CD1c-positive myeloid dendritic cell (primary cell): ENCODE measurements at regions not wholly inside any gene's neighbourhood (a gene's known extent, or its start where the extent isn't known, plus 50 kb on each side); places are given as distances from the start of the nearest gene placed in this dataset.

Experiments
- DNase-seq: peaks from one replicate; pipeline ENCODE4 v3.0.0-alpha.2; 2016; ENCODE audit errors: extremely low spot score

GRCh38 chr1:217373761-217374701, 256.9 kb downstream of the GPATCH2 start:
- no peak for DNase-seq

GRCh38 chr1:217372049-217372970, 258.6 kb downstream of the GPATCH2 start:
- DNase-seq, result no peak

GRCh38 chr1:217370757-217371156, 260.1 kb downstream of the GPATCH2 start:
- DNase-seq, result no peak

- DNase-seq, result no peak
Measured at GRCh38 chr1:217369996-217370551, 260.8 kb downstream of the GPATCH2 start.

- no peak for DNase-seq
Measured at GRCh38 chr1:217369271-217369981, 261.5 kb downstream of the GPATCH2 start.

- DNase-seq, result no peak
Measured at GRCh38 chr1:217364220-217364619, 266.7 kb downstream of the GPATCH2 start.

- no peak for DNase-seq
Measured at GRCh38 chr1:217363319-217363718, 267.6 kb downstream of the GPATCH2 start.

GRCh38 chr1:217360510-217360909, 270.4 kb downstream of the GPATCH2 start:
- DNase-seq, result no peak

GRCh38 chr1:217354895-217355294, 276.0 kb downstream of the GPATCH2 start:
- no peak for DNase-seq

- no peak for DNase-seq
Measured at GRCh38 chr1:217348960-217349664, 281.8 kb downstream of the GPATCH2 start.

GRCh38 chr1:217344712-217345111, 286.2 kb downstream of the GPATCH2 start:
- DNase-seq, result no peak

GRCh38 chr1:217343907-217344306, 287.0 kb downstream of the GPATCH2 start:
- DNase-seq, result no peak

GRCh38 chr1:217342105-217342504, 288.8 kb downstream of the GPATCH2 start:
- DNase-seq, result no peak

- no peak for DNase-seq
Measured at GRCh38 chr1:217336724-217337123, 294.2 kb downstream of the GPATCH2 start.

GRCh38 chr1:217333939-217334338, 297.0 kb downstream of the GPATCH2 start:
- DNase-seq, result no peak

GRCh38 chr1:217332431-217333065, 298.3 kb downstream of the GPATCH2 start:
- DNase-seq, result no peak

GRCh38 chr1:217331698-217332097, 299.2 kb downstream of the GPATCH2 start:
- DNase-seq, result no peak

- DNase-seq, result no peak
Measured at GRCh38 chr1:217327901-217328300, 303.0 kb downstream of the GPATCH2 start.

GRCh38 chr1:217322834-217323233, 308.1 kb downstream of the GPATCH2 start:
- peak; percentile 3 for DNase-seq

- no peak for DNase-seq
Measured at GRCh38 chr1:217315346-217315745, 315.5 kb downstream of the GPATCH2 start.
